GM12865 (cell line): ENCODE measurements at regions not wholly inside any gene's neighbourhood (a gene's known extent, or its start where the extent isn't known, plus 50 kb on each side); places are given as distances from the start of the nearest gene placed in this dataset.

Experiments used
- DNase-seq: peaks from one replicate; pipeline ENCODE4 v3.0.0; 2010; ENCODE audit warnings: low read depth
- H3K4me3 ChIP-seq: 2 replicates; pipeline ENCODE4 v1.5.1; 2011; ENCODE audit warnings: mild to moderate bottlenecking, low read depth, low read length, control low read depth
- TF ChIP-seq, protein P1 (sequence below): IDR thresholded peaks from 2 replicates; pipeline ENCODE4 v1.5.1; 2011; ENCODE audit warnings: low read length, control low read depth, low read depth, inconsistent platforms; ENCODE audit not compliant: insufficient read depth; ENCODE audit errors: missing control alignments

DNA sequence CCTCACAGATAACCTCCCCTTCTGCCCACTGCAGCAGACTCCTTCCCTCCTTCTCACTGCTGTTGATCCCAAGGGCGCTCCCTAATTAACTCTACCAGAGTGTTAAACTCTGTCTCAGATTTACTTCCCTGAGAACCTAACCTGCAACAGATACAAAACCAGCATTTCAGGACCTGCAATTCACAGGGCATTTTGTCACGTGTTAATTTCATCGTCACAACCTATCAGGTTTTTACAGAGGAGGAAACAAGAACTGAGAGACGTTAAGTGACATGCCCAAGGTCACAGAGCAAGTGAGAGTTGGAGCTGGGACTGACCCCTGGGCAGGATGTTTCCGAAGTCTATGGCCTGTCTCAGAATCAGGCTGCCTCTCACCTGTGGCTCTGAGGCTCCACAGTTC is 223.9 kb downstream of the UACA start:
- no peak overlapping the region for H3K4me3 ChIP-seq
- peak; percentile 21 for DNase-seq
- TF ChIP-seq, protein P1, sequence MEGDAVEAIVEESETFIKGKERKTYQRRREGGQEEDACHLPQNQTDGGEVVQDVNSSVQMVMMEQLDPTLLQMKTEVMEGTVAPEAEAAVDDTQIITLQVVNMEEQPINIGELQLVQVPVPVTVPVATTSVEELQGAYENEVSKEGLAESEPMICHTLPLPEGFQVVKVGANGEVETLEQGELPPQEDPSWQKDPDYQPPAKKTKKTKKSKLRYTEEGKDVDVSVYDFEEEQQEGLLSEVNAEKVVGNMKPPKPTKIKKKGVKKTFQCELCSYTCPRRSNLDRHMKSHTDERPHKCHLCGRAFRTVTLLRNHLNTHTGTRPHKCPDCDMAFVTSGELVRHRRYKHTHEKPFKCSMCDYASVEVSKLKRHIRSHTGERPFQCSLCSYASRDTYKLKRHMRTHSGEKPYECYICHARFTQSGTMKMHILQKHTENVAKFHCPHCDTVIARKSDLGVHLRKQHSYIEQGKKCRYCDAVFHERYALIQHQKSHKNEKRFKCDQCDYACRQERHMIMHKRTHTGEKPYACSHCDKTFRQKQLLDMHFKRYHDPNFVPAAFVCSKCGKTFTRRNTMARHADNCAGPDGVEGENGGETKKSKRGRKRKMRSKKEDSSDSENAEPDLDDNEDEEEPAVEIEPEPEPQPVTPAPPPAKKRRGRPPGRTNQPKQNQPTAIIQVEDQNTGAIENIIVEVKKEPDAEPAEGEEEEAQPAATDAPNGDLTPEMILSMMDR: no peak

DNA sequence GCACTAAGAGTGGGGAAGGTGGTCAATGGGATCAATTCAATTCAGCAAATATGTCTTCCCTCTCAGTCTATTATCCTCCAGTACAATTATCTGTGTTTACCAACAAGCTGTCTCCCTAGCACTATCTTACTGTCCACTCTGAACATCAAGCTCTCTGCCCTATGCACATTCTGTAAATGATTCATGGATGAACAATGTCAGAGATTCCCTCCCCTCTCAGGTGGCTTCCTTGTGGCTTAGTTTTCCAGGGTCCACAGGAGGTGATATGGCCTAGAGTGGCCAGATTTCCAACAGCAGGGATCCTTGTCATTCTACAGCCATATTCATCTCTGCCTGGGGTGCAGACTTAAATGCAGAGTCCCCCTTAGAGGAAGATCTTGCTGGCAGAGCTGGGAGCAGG is 225.1 kb downstream of the UACA start:
- DNase-seq: no peak
- H3K4me3 ChIP-seq: no peak overlapping the region
- TF ChIP-seq, protein P1: no peak

DNA sequence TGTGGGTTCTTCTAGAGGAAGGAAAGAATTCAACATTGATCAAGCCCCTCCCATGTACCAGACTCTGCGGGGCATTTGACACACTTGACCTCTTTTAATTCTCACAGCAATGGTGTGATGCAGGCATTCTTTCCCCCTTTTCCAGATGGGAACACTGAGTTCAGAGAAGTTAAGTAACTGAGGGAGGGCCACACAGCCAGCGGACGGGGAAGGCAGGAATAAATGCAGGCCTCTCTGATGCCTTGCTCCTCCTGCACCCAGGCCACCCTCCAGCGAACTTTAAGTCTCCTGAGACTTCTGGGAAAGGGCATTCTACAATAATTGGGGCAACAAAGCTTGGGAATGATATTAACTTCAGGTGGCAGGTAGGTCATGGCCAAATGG is 227.4 kb downstream of the UACA start:
- TF ChIP-seq, protein P1: no peak
- no peak overlapping the region for H3K4me3 ChIP-seq
- DNase-seq: no peak

DNA sequence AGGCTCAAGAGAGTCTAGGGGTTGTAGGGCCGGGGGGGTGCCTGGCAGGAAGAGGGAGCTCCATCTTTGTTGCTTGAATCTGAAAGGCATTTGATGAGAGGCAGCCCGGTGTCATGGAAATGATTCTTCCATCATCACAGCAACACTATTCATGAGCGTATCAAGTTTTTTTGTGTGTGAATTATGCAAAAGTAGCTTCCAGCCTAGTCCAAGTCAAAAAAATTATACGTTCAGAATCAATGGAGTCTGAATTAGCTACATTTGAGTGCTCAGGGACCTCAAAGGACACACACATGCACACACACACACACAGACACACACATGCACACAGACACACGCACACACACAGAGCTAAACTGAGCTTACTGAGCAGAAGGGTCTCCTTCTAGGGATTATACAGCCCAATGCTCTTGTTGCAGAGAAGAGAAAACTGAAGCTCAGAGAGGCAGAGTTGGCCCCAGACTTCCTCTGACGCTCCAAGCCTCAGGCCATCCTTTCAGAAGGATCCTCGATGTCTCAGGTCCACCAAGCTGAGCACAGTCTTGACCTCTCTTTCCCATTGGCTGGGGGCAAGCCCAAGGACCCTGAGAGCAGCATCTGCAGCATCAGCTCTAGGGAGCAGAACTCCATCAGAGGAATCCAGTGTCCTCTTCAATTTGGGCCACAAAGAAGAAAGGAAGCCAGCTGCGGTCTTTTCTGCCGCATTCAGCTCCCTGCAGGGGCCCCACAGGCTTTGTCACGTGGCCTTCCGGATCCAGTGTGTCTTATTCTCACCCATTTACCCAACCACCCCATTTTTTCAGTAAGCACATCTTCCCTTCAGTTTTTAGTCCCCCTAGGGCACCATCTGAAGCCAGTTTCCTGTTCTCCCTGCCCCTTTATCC is 228.0 kb downstream of the UACA start:
- no peak overlapping the region for H3K4me3 ChIP-seq

DNA sequence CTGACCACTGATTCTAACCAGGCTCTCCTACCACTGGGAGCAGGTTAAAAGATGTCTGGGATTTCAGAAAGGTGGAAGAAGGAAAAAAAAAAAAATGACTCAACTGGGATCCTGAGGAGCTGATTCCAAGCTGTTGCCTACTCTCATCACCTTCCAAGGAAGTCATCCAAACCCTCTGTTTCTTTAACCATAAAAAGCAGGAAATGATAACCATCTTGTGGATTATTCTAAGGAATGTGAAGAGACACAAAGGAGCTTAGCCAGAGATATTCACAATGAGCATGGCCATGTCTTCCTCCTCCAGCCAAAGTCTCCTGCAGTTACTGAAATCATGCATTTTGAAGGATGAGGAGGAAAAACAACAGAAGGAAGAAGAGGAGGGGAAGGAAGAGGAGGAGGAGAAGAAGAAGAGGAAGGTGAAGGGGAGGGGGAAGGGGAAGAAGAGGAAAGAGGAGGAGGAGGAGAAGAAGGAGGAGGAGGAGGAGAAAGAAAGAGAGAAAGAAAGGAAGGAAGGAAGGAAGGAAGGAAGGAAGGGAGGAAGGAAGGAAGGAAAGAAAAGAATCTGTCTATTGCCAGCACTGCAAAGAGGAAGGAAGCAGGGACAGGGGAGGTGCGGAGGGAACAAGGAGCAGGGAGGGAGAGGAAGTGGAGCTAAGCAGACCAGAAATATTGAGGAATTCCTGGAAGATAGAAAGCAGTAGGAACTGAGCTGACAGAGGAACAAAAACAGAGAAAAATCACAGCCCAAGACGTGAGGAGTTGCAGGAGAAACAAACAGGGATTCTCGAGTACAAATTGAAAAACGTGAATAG is 229.2 kb downstream of the UACA start:
- no peak for DNase-seq
- TF ChIP-seq, protein P1: no peak
- H3K4me3 ChIP-seq: no peak overlapping the region

More for the DNA sequence above, 228.0 kb downstream of the UACA start:
- peak; percentile 48 for DNase-seq
- TF ChIP-seq, protein P1: no peak

DNA sequence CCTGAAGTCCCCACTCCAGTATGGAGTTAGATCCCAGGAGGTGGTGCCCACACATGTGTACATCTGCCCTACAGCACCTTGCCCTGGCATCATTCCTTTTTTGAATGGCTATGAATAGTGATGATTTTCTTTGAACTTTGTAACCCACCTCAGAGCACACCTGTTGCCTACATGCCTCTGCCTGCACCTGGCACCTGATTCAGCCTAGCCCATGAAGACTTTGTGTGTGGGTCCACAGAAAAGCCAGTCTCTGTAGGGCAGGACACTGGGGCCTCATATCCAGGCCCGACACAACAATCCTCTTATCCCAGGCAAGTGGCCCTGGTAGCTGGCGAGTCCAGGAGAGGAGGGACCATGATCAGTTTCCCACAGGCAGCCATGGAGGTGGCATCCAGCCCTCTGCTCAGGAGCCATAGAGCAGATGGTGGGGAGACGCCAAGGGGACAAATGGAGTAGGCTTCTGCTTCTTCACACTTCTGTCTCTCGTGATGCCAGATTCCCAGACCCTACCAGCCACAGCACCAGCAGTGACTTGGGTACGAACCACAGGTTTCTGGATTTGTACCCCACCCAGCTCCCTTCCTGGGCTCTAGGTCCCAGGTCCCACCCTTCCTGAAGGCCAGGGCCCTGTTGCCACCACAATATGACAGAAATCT is 230.7 kb downstream of the UACA start:
- H3K4me3 ChIP-seq: no peak overlapping the region
- TF ChIP-seq, protein P1: no peak
- DNase-seq: no peak
